H54 (cell line): ENCODE measurements at regions not wholly inside any gene's neighbourhood (a gene's known extent, or its start where the extent isn't known, plus 50 kb on each side); places are given as distances from the start of the nearest gene placed in this dataset.

ENCODE experiments used
- DNase-seq: peaks from one replicate; pipeline ENCODE4 v3.0.0; 2011; ENCODE audit warnings: low spot score, mixed read lengths; ENCODE audit not compliant: insufficient read length
- FAIRE-seq: peaks from 3 replicates; lab custom pipeline; 2011; peaks lifted over from hg19 to GRCh38; lab: Jason Lieb, UNC
- POLR2A ChIP-seq: IDR thresholded peaks from 2 replicates; pipeline ENCODE4 v1.6.1; 2011; ENCODE audit warnings: low read depth, mild to moderate bottlenecking, low read length

GRCh38 chr7:17242504-17242903 lies 55.9 kb upstream of the AHR start:
- no peak for TF ChIP-seq POLR2A
- DNase-seq (no peak), FAIRE-seq (no peak)

DNA sequence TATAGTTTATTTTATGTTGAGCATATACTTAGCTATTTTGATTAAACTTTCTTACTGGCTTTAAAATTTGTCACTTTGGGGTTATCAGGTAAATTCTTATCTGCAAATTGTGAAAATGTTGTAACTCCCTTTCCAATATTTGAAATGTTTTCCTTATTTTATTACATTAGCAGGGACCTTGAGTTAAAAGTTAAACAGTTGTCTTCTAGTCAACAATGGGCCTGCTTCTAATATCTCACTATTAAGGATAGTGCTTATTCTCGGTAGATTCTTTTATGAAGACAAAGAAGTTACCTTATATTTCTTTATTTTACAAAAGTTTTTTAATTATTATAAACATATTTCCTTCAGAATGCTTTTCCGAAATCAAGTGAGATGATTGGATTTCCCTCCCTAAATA lies 53.7 kb upstream of the AHR start:
- TF ChIP-seq POLR2A: no peak
- no peak for FAIRE-seq

GRCh38 chr7:17247357-17247756 lies 51.1 kb upstream of the AHR start:
- FAIRE-seq (peak; percentile 33), DNase-seq (no peak)
- TF ChIP-seq POLR2A: no peak

More for the DNA sequence above, 53.7 kb upstream of the AHR start:
- no peak for DNase-seq

DNA sequence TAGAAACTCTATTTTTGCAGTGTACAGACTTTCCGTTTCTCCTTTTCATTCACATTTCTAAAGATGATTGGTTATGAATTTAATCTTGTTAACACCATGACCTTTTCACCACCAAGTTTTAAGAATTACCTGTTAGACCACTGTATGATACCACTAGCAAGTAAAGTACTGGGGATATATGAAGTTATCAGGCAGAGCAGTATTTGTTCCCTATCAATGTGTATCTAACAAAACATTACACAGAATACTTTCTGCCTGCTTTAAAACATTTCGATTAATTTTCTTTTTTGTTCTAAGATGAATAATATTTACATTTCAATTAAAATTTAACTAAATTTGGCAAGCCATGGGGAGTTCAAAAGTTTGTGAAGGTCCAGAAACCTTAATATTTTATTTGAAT lies 49.9 kb upstream of the AHR start:
- peak; percentile 53 for FAIRE-seq
- TF ChIP-seq POLR2A: no peak
- DNase-seq: no peak
